Inferior parietal cortex (tissue), 1 donor: ENCODE measurements at regions not wholly inside any gene's neighbourhood (a gene's known extent, or its start where the extent isn't known, plus 50 kb on each side); places are given as distances from the start of the nearest gene placed in this dataset.
"Not testable (repeated sequence)": the region's sequence is repeated elsewhere in the genome, so short reads cannot be mapped to it uniquely, and the experiment has no call there.

Experiments
- DNase-seq: peaks from one replicate; pipeline ENCODE4 v3.0.0-alpha.2; 2016; ENCODE audit errors: extremely low spot score

GRCh38 chr6:21914121-21914973, 320.8 kb downstream of the SOX4 start:
- no peak for DNase-seq

- DNase-seq = no peak
Observed at GRCh38 chr6:21915707-21916260, 322.2 kb downstream of the SOX4 start.

GRCh38 chr6:21918041-21918440, 324.5 kb downstream of the SOX4 start:
- DNase-seq = no peak

GRCh38 chr6:21918666-21919065, 325.1 kb downstream of the SOX4 start:
- no peak for DNase-seq

GRCh38 chr6:21922086-21922485, 328.5 kb downstream of the SOX4 start:
- no peak for DNase-seq

- no peak for DNase-seq
Observed at GRCh38 chr6:21924002-21924401, 330.5 kb downstream of the SOX4 start.

- no peak for DNase-seq
Observed at GRCh38 chr6:21928827-21929226, 335.3 kb downstream of the SOX4 start.

- no peak for DNase-seq
Observed at GRCh38 chr6:21931641-21932335, 338.2 kb downstream of the SOX4 start.

GRCh38 chr6:21933351-21933750, 339.8 kb downstream of the SOX4 start:
- no peak for DNase-seq

- DNase-seq = no peak
Observed at GRCh38 chr6:21935142-21935541, 341.6 kb downstream of the SOX4 start.

GRCh38 chr6:21935561-21936028, 342.0 kb downstream of the SOX4 start:
- no peak for DNase-seq

GRCh38 chr6:21937466-21937865, 343.9 kb downstream of the SOX4 start:
- no peak for DNase-seq

GRCh38 chr6:21939066-21939465, 345.5 kb downstream of the SOX4 start:
- not testable (repeated sequence) for DNase-seq

- no peak for DNase-seq
Observed at GRCh38 chr6:21941926-21942325, 348.4 kb downstream of the SOX4 start.

GRCh38 chr6:21942897-21943296, 349.3 kb downstream of the SOX4 start:
- DNase-seq = no peak

- DNase-seq = no peak
Observed at GRCh38 chr6:21946298-21946783, 350.5 kb downstream of the PRL start.

GRCh38 chr6:21947227-21947626, 349.6 kb downstream of the PRL start:
- not testable (repeated sequence) for DNase-seq

- DNase-seq = no peak
Observed at GRCh38 chr6:21947731-21948386, 349.0 kb downstream of the PRL start.

GRCh38 chr6:21949211-21949801, 347.5 kb downstream of the PRL start:
- no peak for DNase-seq

- no peak for DNase-seq
Observed at GRCh38 chr6:21952367-21952766, 344.5 kb downstream of the PRL start.
